GM12892 (cell line): ENCODE measurements at regions not wholly inside any gene's neighbourhood (a gene's known extent, or its start where the extent isn't known, plus 50 kb on each side); places are given as distances from the start of the nearest gene placed in this dataset.

ENCODE experiments used
- DNase-seq: peaks from one replicate; pipeline ENCODE4 v3.0.0; 2011; ENCODE audit not compliant: insufficient read length
- FAIRE-seq: peaks from 2 replicates; lab custom pipeline; 2011; peaks lifted over from hg19 to GRCh38; lab: Jason Lieb, UNC
- POLR2A ChIP-seq: IDR thresholded peaks from 2 replicates; pipeline ENCODE4 v1.6.1; 2011; ENCODE audit warnings: low read depth, low read length, control low read depth
- POLR2AphosphoS5 ChIP-seq: IDR thresholded peaks from 2 replicates; pipeline ENCODE4 v1.6.1; 2011; ENCODE audit warnings: low read depth, low read length, control low read depth
- TAF1 ChIP-seq: IDR thresholded peaks from 2 replicates; pipeline ENCODE4 v1.6.1; 2011; ENCODE audit warnings: low read depth, mild to moderate bottlenecking, control low read depth, low read length, borderline replicate concordance

DNA sequence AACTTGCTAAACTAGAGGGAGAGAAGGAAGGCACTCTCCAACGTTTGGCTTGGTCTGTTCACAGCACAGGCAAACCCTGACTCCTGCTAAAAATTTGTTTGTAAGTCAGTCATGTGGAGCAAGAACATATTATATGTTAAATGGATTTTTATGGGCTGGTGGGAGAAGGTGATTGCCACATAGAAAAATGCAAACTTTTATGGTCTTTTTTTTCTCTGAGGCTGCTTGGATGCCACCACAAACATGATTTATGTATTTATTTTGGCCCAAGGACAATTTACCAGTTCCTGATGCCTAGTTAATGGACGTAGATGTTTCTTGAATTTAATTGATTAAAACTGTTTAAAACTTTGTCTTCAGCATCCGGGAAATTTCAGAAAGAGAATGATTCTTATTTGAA lies 274.2 kb upstream of the MYOCD start:
- TF ChIP-seq POLR2AphosphoS5, result no peak
- no peak for TF ChIP-seq TAF1
- no peak for TF ChIP-seq POLR2A
- DNase-seq (no peak), FAIRE-seq (no peak)

DNA sequence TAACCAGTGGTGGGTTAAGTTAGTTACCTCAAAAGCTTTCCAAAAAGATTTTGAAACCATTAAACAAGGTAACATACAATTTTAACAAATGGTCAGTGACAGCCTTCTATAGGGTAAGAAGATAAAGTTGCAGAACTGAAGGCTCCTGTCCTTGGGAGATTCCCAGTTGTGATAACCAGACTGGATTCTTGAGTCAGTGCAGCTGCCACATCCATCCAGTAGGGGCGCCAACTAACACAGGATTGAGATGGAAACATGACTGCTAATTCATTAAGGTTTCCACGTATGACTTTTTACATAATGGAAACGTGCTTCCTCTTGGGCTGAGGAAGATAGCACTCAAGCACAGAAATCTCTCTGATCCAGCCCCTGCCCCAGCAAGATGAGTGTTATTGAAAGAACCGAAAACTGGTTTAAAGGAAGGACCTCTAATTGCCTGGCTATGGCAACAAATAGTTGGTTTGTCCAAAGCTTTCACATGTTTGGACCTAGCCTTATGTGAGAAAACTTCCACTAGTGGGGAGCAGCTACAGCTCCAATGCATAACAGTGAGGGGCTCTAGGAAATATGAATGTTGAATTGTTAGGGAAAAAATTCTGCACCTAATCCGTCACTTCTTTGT lies 269.8 kb upstream of the MYOCD start:
- DNase-seq (no peak), FAIRE-seq (peak; percentile 46)
- TF ChIP-seq POLR2AphosphoS5 (no peak), POLR2A (no peak), TAF1 (no peak)

DNA sequence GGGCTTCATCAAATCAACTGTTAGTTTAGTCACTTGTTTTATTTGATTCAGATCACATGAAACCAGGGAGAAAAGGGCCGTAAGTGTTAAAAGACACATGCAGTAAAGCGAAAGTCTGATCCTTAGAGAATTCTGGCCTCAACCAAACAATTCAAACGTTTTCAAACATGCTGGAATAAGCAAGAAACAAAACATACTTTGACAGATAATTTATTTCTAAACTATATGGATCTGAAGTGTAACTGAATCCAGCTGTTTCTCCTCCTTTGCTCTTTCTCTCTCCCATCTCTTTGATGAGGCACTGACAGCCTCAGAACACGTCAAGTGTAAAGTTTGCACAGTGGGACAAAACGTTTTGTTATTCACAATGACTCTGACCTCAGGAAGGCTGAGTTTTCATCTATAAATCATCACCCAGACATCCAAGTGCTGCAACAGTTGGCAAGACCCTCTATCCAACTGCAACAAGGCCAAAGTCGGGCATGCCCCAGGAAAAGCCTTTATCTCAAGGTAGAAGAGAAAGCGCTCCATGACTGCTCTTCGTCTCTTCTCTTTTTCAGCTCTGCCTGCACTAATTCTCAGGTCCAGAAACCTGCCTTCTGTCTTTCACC lies 267.1 kb upstream of the MYOCD start:
- no peak for DNase-seq
- no peak for FAIRE-seq
- no peak for TF ChIP-seq TAF1
- TF ChIP-seq POLR2AphosphoS5, result no peak
- no peak for TF ChIP-seq POLR2A

GRCh38 chr17:12402963-12403622 lies 262.6 kb upstream of the MYOCD start:
- TF ChIP-seq POLR2A (no peak), TAF1 (no peak), POLR2AphosphoS5 (no peak)
- DNase-seq, result no peak
- no peak for FAIRE-seq

GRCh38 chr17:12403881-12404398 lies 261.8 kb upstream of the MYOCD start:
- no peak for DNase-seq
- no peak for FAIRE-seq
- TF ChIP-seq POLR2A (no peak), POLR2AphosphoS5 (no peak), TAF1 (no peak)

DNA sequence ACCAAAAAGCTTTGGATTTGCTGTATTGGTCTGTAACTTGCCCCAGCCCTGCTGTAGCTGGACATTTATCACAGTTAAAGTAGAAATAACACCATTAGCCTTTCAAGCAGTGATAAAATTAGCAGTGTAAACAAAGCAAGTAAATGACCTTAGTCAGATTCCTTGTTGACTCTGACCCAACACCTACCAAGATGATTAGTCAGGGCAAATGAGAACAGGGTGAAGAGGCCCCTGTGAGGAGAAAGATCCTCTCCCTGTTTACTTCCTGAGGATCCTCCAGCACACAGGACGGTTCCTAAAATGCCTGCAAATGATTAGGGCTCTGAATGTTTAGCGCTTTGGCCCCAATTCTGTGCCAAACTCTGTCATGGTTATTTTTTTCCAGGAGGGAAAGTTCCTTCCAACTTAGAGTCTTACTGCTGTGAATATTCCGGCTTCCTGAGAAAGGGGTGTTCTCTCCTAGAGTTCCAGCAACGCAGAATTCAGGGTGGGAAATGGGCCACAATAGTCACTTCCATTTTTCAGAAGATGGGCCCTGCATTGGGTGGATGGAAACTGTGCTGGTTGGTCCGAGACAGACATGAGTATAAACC lies 259.0 kb upstream of the MYOCD start:
- TF ChIP-seq POLR2AphosphoS5 (no peak), TAF1 (no peak), POLR2A (no peak)
- FAIRE-seq, result no peak

GRCh38 chr17:12407495-12408252 lies 258.0 kb upstream of the MYOCD start:
- FAIRE-seq (peak; percentile 36), DNase-seq (no peak)
- TF ChIP-seq POLR2A (no peak), TAF1 (no peak), POLR2AphosphoS5 (no peak)

More for the DNA sequence above, 259.0 kb upstream of the MYOCD start:
- no peak for DNase-seq

- no peak for FAIRE-seq
These were observed 256.6 kb upstream of the MYOCD start for GRCh38 chr17:12409082-12409481.

GRCh38 chr17:12410717-12411116 lies 255.0 kb upstream of the MYOCD start:
- TF ChIP-seq POLR2A, result no peak
- TF ChIP-seq TAF1, result no peak
- DNase-seq (no peak), FAIRE-seq (no peak)

More at GRCh38 chr17:12409082-12409481, 256.6 kb upstream of the MYOCD start:
- DNase-seq, result no peak
- TF ChIP-seq TAF1, result no peak
- no peak for TF ChIP-seq POLR2A

DNA sequence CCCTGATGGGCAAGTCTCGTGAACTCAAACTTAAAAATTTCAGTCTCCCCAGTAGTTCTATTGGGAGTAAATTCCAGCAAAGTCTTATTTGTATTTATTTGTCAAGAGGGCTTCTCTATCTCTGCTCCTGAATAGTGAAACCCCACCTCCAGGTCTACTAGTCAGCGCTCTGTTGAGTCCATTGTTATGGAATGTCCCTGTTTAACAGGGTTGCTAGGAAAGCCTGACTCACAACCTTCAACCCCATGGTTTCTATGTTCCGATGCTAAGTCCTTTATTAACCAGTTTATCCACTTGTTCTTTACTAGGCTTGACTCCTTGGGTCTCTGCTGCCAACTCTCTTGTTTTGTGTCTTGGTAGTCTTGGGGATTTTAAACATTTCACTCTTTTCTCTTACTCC lies 250.7 kb upstream of the MYOCD start:
- DNase-seq (no peak), FAIRE-seq (no peak)

GRCh38 chr17:12421077-12421476 lies 244.6 kb upstream of the MYOCD start:
- FAIRE-seq (no peak), DNase-seq (no peak)
- TF ChIP-seq POLR2AphosphoS5 (no peak), TAF1 (no peak), POLR2A (no peak)

More for the DNA sequence above, 250.7 kb upstream of the MYOCD start:
- TF ChIP-seq POLR2A, result no peak
- TF ChIP-seq TAF1, result no peak
- no peak for TF ChIP-seq POLR2AphosphoS5
